Amygdala (tissue), 56 donors: ENCODE measurements at regions not wholly inside any gene's neighbourhood (a gene's known extent, or its start where the extent isn't known, plus 50 kb on each side); places are given as distances from the start of the nearest gene placed in this dataset.

Source experiments
- DNase-seq, 56 donors: peaks; one replicate each; lab custom pipeline; 2025; lab: John Stamatoyannopoulos, UW

GRCh38 chr2:62284980-62285379 lies 89.1 kb downstream of the B3GNT2 start:
- DNase-seq, result no peak

GRCh38 chr2:62284471-62284870 lies 88.6 kb downstream of the B3GNT2 start:
- DNase-seq, result no peak

- DNase-seq, result no peak
Observed at GRCh38 chr2:62283147-62283546, 87.2 kb downstream of the B3GNT2 start.

GRCh38 chr2:62281663-62282062 lies 85.7 kb downstream of the B3GNT2 start:
- no peak for DNase-seq

GRCh38 chr2:62277688-62278087 lies 81.8 kb downstream of the B3GNT2 start:
- no peak for DNase-seq
